HG03558 (cell line): ENCODE measurements at regions not wholly inside any gene's neighbourhood (a gene's known extent, or its start where the extent isn't known, plus 50 kb on each side); places are given as distances from the start of the nearest gene placed in this dataset.

Experiments
- ATAC-seq: cut with Tn5 transposase; IDR thresholded peaks from one replicate; pipeline ENCODE4 v1.9.1; 2021; ENCODE audit warnings: moderate number of reproducible peaks; ENCODE audit not compliant: unreplicated experiment; ENCODE audit errors: extremely low read depth

DNA sequence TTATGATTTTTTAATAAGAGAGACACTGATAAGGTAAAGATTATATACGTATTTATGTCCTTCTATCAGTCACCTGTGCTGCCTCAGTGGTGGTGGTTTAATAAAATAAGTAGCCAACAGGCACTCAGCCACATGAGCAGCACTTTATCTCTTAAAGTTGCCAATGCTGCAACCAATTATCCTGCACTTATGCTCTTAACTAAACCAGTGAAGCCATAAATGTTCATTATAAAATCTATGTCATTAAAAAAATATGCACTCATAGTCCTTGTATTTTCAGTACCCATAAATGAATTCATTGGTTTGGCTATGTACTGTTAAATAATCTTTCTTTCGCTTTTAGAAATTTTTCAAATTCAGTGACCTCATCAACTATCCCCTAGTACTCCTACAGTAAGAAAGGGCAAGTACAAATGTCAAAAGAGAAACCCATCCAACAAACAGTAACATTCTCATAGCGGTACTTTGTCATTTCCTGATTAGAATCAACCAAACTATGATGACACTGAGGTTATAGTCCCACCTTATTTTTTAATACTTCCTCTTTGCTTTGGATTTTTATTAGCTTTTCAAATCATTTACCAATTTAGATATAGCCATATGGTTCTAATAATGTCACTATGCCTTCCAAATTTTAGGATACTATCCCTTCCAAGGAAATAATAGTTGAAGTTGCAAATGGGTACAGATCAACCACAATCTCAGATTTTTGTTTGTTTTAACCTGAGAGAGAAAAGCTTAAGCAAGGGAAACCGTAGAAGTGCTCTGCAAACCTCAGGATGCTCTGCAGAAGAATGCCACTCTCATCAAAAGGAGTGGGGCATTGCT lies 190.9 kb downstream of the KLF12 start:
- ATAC-seq: peak; percentile 85

DNA sequence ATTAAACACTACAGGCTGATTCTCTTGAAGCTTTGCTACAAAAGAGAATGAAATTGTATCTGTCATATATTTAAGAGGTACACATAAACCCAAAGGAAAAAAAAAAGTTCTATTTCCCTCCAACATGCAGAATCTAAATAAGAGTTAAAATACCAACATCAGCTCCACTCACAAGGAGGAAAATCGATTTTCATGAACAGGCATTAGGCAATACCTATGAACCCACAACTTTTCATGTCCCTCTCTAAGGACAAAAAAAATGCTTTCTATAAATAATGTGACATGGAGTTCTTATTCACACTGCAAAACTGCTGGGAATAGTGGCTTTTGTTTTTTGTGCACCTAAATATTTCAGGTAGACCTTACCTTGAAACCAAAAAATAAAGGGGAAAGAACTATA lies 192.5 kb downstream of the KLF12 start:
- no peak for ATAC-seq

DNA sequence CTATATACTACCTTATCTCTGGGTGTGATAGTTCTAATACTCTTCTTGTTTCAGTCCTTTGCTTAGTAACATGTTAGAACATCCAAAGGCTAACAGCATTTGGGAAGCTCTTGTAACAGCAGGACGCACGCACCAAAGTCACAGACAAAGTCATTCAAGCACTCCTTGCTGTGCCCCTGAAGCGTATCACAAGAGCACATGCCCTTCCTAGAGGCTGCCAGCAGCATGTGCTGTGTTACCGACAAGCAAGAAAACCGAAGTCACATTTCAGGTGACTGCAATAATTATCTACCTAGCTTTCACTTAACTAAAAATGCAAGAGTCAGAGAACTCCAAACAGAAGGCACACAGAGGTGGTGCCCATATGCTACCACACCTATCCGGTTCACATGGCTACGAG lies 194.1 kb downstream of the KLF12 start:
- ATAC-seq: no peak

GRCh38 chr13:73939603-73940002 lies 194.6 kb downstream of the KLF12 start:
- no peak for ATAC-seq

GRCh38 chr13:73939071-73939380 lies 195.2 kb downstream of the KLF12 start:
- no peak for ATAC-seq

DNA sequence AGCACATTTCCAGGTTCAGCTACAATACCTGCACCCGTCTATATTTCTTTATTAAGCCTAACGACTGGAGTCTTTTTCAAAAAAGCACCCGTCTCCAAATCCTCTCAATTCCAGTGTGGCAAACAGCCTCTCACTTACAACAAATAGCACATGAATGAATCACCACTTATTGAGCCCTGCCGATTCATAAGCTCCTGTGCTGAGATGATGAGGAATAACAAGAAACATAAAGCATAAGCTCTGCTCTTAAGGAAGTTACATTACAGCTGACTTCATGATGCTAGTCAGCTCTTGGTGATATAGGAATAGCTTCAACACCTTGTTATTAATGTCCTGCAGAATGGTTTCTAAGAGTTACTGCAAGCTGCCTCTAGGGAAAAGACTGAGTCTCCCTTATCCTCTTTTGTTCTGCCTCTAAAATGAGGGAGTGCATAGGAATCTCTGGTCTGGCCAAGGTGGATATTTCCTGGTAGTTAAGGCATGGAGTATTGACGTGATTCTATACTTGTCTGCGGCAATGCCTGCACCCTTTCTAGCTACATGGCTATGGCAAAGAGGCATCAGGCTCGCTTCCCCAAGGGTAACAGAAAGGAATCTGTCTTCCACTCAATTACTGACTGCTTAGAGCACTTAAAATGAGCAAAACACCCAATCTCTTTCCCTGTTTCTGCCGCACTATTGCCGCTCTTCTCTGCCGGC lies 195.7 kb downstream of the KLF12 start:
- ATAC-seq: no peak

DNA sequence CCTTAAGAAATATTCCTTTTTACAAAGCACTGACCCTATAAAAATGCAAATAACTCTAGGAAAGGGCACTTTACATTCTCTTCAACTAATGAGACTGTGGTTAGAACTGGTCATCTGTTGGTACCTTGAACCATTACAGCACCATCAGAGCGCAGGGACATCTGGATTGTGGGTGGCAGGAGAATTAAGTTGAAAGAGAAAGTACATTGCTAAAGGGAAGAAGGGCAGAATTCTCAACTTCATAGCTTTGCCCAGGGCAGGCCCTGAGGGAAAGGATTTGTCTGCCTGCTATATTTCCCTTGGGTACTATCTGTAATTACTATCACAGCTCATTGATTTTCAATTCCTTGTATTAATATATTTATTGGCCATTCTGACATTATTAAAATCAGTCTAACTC lies 196.8 kb downstream of the KLF12 start:
- no peak for ATAC-seq

DNA sequence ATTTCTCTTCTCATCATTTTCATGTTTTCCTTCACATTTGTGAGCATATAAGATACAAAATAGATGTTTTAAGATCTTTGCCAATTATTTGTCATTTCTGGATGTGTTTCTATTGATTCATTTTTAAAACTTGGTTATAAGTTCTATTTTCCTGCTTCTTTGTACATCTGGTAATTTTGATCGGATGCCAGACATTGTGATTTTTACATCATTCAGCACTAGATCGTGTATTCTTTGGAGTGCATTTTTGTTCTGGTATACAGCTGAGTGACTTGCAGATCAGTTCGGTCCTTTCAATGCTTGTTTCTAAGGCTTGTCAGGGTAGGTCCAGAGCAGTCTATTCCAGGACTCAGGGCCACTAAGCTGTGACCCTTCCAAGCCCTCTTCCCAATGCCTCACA lies 198.2 kb downstream of the KLF12 start:
- no peak for ATAC-seq

- ATAC-seq: no peak
Observed at GRCh38 chr13:73934771-73935170, 199.4 kb downstream of the KLF12 start.

DNA sequence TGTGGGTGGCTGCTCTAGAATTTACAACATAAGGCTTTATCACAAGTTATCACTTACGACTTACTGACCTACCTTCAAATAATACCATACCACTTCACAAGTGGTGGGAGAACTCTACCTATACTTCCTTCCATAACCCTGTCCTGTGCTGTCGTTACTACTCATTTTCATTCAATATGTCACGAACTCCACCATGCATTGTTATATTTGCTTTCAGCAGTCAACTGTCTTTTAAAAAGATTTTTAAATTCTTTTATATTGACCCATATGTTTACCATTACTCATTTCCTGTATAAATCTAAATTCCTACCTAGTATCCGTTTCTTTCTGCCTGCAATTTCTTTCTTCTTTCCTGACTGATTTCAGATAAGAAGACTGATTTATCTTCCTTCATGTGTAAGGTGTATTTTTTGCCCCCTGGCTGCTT lies 200.0 kb downstream of the KLF12 start:
- no peak for ATAC-seq

GRCh38 chr13:73933795-73934194 lies 200.4 kb downstream of the KLF12 start:
- ATAC-seq: no peak

GRCh38 chr13:73932091-73932490 lies 202.1 kb downstream of the KLF12 start:
- ATAC-seq: no peak

DNA sequence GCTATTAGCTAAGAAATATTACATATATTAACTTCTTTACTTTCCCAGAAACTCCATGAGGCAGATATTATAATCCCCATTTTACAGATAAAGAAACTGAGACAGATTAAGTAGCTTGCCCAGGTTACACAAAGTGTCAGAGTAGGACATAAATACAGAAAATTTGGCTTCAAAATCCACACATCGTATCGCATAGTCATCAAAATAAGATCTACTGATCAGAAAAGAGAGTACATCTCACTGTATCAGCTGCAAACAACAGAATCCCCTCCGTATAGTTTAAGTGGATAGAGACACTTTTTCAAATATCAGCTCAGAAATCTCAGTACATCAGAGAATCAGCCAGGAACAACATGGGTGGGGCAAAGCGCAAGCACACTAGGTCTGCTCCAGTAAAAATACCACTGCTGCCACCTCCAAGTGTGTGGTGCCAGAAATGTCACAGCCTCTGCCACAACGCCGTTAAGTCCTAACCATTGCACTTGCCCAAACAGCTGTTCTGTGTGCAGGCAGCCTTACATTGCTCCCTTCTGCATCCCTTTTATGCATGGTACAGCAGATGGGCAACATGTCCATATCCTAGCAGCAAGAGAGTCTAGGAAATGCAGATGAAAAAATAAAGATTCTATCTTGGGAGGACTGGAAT lies 204.8 kb downstream of the KLF12 start:
- ATAC-seq: no peak

GRCh38 chr13:73924607-73925006 lies 209.6 kb downstream of the KLF12 start:
- ATAC-seq: peak; percentile 92

GRCh38 chr13:73922493-73923393 lies 211.5 kb downstream of the KLF12 start:
- ATAC-seq: no peak

- ATAC-seq: no peak
Observed at GRCh38 chr13:73918691-73919090, 215.5 kb downstream of the KLF12 start.

DNA sequence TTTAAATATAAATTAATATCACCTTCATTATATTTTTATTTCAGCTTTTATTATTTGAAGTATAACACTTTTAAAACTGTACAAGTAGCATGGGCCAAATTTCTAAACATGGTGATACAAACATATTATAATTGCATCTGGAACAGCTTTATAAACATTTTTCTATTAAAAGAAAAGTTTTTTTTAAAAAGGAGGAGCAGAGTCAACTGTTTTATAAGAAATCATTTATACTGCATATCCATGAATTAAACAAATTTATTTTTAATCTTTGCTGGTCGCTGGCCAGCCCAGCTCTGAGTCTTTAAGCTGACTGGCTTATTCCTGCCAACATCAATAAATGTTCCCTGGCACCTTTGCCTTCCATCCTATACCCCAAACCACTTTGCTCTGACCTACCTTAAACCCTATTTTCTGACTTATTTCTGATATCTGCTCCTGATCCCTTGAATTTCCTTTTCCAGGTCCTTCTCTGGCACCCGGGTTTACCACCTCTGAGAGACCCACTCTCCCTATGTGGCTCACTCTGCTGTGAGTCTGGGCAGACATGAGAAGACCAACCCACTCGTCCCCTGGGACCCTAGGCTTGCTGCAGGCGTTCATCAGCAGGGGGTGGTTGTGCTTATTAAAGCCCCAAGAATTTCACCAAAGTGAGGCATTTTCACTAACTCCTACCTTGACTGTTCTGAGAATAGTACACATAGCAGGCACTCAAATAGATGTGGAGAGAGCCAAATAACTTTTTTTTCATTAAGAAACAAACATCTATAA lies 220.3 kb downstream of the KLF12 start:
- no peak for ATAC-seq

DNA sequence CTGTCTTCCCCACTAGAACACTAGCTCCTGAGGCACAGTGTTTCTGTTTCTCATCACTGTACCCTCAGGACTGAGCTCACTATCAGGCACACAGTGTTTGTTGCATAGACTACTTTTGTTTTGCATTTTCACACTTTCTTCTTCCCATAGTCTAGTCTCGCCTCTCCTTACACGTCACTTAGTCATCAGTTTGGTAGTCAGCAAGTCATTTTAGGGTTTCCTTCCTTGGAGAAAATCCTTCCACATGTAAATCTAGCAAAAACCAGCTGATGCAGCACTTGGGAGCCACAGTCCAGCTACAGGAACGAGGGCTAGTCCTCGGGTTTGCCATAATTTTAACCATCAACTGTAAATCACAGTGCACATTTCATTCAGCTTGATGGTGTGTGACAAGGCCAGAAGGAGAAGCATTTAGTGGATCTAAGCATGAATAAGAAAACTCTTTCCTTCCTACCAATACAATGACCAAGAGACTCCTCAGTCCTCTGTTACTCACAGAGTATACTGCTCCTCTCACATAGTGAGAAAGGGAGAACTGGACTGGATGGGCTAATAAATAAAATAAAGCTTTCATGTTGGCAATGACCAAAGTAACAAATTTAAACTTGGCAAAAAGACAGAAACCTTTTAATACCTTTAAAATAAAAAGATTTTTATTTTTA lies 221.0 kb downstream of the KLF12 start:
- no peak for ATAC-seq

DNA sequence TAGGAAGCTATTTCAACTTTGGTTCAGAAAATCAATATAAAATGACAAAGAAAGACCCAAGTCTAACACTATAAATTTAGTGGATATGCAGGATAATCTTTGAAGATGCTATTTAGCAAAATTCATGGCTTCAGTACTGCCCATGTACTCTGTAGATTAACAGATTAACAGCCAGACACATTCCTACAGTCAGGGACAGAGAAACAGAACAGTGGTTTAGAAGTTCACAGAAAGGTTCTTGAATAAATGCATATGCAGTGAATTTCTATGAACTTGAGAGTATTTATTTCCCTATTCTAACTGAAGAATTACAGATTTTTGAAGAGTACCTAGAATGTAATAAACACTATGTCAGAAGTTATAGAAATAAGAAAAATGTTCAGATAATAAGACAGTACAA lies 222.8 kb downstream of the KLF12 start:
- ATAC-seq: no peak
